WTC11 (cell line): ENCODE measurements at regions not wholly inside any gene's neighbourhood (a gene's known extent, or its start where the extent isn't known, plus 50 kb on each side); places are given as distances from the start of the nearest gene placed in this dataset.

ENCODE experiments used
- CREB1 ChIP-seq: sonication (generic); formaldehyde crosslinking; IDR thresholded peaks from 2 replicates; pipeline ENCODE4 v1.8.0; 2023; ENCODE audit warnings: mild to moderate bottlenecking, missing genetic modification reagents
- ESRRA ChIP-seq: sonication (generic); formaldehyde crosslinking; IDR thresholded peaks from 2 replicates; pipeline ENCODE4 v1.8.1; 2022; ENCODE audit warnings: mild to moderate bottlenecking, missing genetic modification reagents, borderline replicate concordance
- NFYB ChIP-seq: sonication (generic); formaldehyde crosslinking; conservative IDR thresholded peaks from 2 replicates; pipeline ENCODE4 v1.8.0; 2022; ENCODE audit warnings: low read depth, missing genetic modification reagents
- NR3C1 ChIP-seq: sonication (generic); formaldehyde crosslinking; conservative IDR thresholded peaks from 2 replicates; pipeline ENCODE4 v1.8.1; 2023; ENCODE audit warnings: low read depth, mild to moderate bottlenecking, missing genetic modification reagents
- SMAD4 ChIP-seq: sonication (generic); formaldehyde crosslinking; IDR thresholded peaks from 2 replicates; pipeline ENCODE4 v1.8.0; 2022; ENCODE audit warnings: mild to moderate bottlenecking, missing genetic modification reagents
- SOX15 ChIP-seq: fragments of 250-450 bp; sonication (Bioruptor Pico); IDR thresholded peaks from 2 replicates; pipeline ENCODE4 v1.9.0; 2021; ENCODE audit warnings: mild to moderate bottlenecking
- TP53 ChIP-seq: sonication (generic); formaldehyde crosslinking; IDR thresholded peaks from 2 replicates; pipeline ENCODE4 v1.8.1; 2023; ENCODE audit warnings: mild to moderate bottlenecking, missing genetic modification reagents
- ZNF423 ChIP-seq: fragments of 250-450 bp; sonication (Bioruptor Pico); IDR thresholded peaks from 2 replicates; pipeline ENCODE4 v2.1.2; 2022; ENCODE audit warnings: mild to moderate bottlenecking, moderate library complexity
- TF ChIP-seq, protein P1 (sequence below): fragments of 200-600 bp; IDR thresholded peaks from 2 replicates; pipeline ENCODE4 v1.8.0; 2022; ENCODE audit warnings: antibody characterized with exemption
- TF ChIP-seq, protein P2 (sequence below): sonication (generic); formaldehyde crosslinking; IDR thresholded peaks from 2 replicates; pipeline ENCODE4 v1.8.0; 2023; ENCODE audit warnings: mild to moderate bottlenecking, missing genetic modification reagents
- TF ChIP-seq, protein P3 (sequence below): sonication (generic); formaldehyde crosslinking; IDR thresholded peaks from 2 replicates; pipeline ENCODE4 v1.8.0; 2022; ENCODE audit warnings: mild to moderate bottlenecking, missing genetic modification reagents
- TF ChIP-seq, protein P4 (sequence below): sonication (generic); formaldehyde crosslinking; IDR thresholded peaks from 2 replicates; pipeline ENCODE4 v1.8.1; 2023; ENCODE audit warnings: mild to moderate bottlenecking, missing genetic modification reagents, moderate library complexity
- TF ChIP-seq, protein P5 (sequence below): sonication (generic); formaldehyde crosslinking; IDR thresholded peaks from 2 replicates; pipeline ENCODE4 v1.8.1; 2022; ENCODE audit warnings: mild to moderate bottlenecking, moderate library complexity, missing genetic modification reagents
- TF ChIP-seq, protein P6 (sequence below): sonication (generic); formaldehyde crosslinking; IDR thresholded peaks from 2 replicates; pipeline ENCODE4 v1.8.1; 2022; ENCODE audit warnings: low read depth, missing genetic modification reagents, borderline replicate concordance

DNA sequence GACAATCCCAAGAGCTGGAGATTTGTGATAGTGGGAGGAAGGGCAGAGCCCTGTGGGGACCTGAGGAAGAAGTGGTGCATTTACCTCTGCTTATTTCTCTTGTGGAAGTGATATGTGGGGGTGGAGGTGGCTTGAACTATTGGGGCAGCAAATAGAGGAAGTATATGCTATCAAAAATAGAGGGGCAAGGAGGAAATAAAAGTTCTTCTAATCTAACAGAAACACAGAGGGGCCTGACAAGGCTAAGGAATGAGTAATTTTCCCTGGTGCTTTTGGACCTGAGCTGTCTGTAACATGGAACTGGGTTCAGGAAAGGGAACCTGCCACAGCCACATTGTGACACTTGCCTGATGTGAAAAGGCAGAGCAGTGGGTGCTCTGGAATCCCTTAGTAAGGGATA lies 378.6 kb upstream of the KLF4 start:
- TF ChIP-seq, protein P1, sequence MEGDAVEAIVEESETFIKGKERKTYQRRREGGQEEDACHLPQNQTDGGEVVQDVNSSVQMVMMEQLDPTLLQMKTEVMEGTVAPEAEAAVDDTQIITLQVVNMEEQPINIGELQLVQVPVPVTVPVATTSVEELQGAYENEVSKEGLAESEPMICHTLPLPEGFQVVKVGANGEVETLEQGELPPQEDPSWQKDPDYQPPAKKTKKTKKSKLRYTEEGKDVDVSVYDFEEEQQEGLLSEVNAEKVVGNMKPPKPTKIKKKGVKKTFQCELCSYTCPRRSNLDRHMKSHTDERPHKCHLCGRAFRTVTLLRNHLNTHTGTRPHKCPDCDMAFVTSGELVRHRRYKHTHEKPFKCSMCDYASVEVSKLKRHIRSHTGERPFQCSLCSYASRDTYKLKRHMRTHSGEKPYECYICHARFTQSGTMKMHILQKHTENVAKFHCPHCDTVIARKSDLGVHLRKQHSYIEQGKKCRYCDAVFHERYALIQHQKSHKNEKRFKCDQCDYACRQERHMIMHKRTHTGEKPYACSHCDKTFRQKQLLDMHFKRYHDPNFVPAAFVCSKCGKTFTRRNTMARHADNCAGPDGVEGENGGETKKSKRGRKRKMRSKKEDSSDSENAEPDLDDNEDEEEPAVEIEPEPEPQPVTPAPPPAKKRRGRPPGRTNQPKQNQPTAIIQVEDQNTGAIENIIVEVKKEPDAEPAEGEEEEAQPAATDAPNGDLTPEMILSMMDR = no peak
- TF ChIP-seq, protein P2, sequence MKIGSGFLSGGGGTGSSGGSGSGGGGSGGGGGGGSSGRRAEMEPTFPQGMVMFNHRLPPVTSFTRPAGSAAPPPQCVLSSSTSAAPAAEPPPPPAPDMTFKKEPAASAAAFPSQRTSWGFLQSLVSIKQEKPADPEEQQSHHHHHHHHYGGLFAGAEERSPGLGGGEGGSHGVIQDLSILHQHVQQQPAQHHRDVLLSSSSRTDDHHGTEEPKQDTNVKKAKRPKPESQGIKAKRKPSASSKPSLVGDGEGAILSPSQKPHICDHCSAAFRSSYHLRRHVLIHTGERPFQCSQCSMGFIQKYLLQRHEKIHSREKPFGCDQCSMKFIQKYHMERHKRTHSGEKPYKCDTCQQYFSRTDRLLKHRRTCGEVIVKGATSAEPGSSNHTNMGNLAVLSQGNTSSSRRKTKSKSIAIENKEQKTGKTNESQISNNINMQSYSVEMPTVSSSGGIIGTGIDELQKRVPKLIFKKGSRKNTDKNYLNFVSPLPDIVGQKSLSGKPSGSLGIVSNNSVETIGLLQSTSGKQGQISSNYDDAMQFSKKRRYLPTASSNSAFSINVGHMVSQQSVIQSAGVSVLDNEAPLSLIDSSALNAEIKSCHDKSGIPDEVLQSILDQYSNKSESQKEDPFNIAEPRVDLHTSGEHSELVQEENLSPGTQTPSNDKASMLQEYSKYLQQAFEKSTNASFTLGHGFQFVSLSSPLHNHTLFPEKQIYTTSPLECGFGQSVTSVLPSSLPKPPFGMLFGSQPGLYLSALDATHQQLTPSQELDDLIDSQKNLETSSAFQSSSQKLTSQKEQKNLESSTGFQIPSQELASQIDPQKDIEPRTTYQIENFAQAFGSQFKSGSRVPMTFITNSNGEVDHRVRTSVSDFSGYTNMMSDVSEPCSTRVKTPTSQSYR (CRISPR knock-in tag) = no peak
- no peak for TF ChIP-seq ESRRA (CRISPR knock-in tag)
- TF ChIP-seq, protein P3, sequence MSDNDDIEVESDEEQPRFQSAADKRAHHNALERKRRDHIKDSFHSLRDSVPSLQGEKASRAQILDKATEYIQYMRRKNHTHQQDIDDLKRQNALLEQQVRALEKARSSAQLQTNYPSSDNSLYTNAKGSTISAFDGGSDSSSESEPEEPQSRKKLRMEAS (CRISPR knock-in tag) = no peak
- no peak for TF ChIP-seq SMAD4 (CRISPR knock-in tag)
- TF ChIP-seq ZNF423 (CRISPR knock-in tag) = no peak
- no peak for TF ChIP-seq CREB1 (CRISPR knock-in tag)
- no peak for TF ChIP-seq TP53
- TF ChIP-seq, protein P4, sequence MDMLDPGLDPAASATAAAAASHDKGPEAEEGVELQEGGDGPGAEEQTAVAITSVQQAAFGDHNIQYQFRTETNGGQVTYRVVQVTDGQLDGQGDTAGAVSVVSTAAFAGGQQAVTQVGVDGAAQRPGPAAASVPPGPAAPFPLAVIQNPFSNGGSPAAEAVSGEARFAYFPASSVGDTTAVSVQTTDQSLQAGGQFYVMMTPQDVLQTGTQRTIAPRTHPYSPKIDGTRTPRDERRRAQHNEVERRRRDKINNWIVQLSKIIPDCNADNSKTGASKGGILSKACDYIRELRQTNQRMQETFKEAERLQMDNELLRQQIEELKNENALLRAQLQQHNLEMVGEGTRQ (CRISPR knock-in tag) = no peak
- no peak for TF ChIP-seq NR3C1 (CRISPR knock-in tag)
- TF ChIP-seq, protein P5, sequence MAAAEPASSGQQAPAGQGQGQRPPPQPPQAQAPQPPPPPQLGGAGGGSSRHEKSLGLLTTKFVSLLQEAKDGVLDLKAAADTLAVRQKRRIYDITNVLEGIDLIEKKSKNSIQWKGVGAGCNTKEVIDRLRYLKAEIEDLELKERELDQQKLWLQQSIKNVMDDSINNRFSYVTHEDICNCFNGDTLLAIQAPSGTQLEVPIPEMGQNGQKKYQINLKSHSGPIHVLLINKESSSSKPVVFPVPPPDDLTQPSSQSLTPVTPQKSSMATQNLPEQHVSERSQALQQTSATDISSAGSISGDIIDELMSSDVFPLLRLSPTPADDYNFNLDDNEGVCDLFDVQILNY = no peak
- TF ChIP-seq NFYB (CRISPR knock-in tag) = no peak
- TF ChIP-seq, protein P6, sequence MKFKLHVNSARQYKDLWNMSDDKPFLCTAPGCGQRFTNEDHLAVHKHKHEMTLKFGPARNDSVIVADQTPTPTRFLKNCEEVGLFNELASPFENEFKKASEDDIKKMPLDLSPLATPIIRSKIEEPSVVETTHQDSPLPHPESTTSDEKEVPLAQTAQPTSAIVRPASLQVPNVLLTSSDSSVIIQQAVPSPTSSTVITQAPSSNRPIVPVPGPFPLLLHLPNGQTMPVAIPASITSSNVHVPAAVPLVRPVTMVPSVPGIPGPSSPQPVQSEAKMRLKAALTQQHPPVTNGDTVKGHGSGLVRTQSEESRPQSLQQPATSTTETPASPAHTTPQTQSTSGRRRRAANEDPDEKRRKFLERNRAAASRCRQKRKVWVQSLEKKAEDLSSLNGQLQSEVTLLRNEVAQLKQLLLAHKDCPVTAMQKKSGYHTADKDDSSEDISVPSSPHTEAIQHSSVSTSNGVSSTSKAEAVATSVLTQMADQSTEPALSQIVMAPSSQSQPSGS (CRISPR knock-in tag) = no peak
- TF ChIP-seq SOX15 (CRISPR knock-in tag) = no peak
